Panc1 (cell line): ENCODE measurements at regions not wholly inside any gene's neighbourhood (a gene's known extent, or its start where the extent isn't known, plus 50 kb on each side); places are given as distances from the start of the nearest gene placed in this dataset.
A peak's percentile ranks its signal among the peaks of the same experiment; 100 is the strongest.
"Not testable (repeated sequence)": the region's sequence is repeated elsewhere in the genome, so short reads cannot be mapped to it uniquely, and the experiment has no call there.

Source experiments
- ATAC-seq: fragments of 200-7000 bp; cut with Tn5 transposase; 2 replicates; pipeline ENCODE4 v1.9.1; 2020; ENCODE audit warnings: mild to moderate bottlenecking, moderate library complexity
- BruUV-seq: library from RNA; stranded (reverse); fragments of 400-500 nt; replicated peaks from 2 replicates; lab custom pipeline; 2021; lab: Mats Ljungman, UMichigan
- CTCF ChIA-PET: fragments of 300-600 bp; sonication (Branson Sonifier 250); formaldehyde crosslinking; loops from one replicate; lab custom pipeline; 2022; ENCODE audit warnings: antibody characterized with exemption; lab: Charles Lee
- POLR2A ChIA-PET: fragments of 300-600 bp; sonication (Branson Sonifier 250); formaldehyde crosslinking; loops from one replicate; lab custom pipeline; 2022; ENCODE audit warnings: antibody characterized with exemption; lab: Charles Lee
- DNase-seq: peaks from one replicate; pipeline ENCODE4 v3.0.0-alpha.2; 2010; ENCODE audit warnings: low read depth, low spot score
- H3K27ac ChIP-seq: 2 replicates; pipeline ENCODE4 v1.5.1; 2011; ENCODE audit warnings: mild to moderate bottlenecking, low read length, inconsistent platforms
- H3K27me3 ChIP-seq: fragments of 200-500 bp; sonication (Bioruptor generic); 2 replicates; pipeline ENCODE4 v1.6.0; 2014; ENCODE audit warnings: low read length, inconsistent platforms; ENCODE audit not compliant: control insufficient read depth, insufficient read depth
- H3K36me3 ChIP-seq: fragments of 200-500 bp; sonication (Bioruptor generic); 2 replicates; pipeline ENCODE4 v1.5.1; 2014; ENCODE audit warnings: inconsistent platforms, mild to moderate bottlenecking, low read length, moderate library complexity; ENCODE audit not compliant: control insufficient read depth, insufficient read depth
- H3K4me1 ChIP-seq: 2 replicates; pipeline ENCODE4 v1.5.1; 2011; ENCODE audit warnings: inconsistent platforms, mild to moderate bottlenecking, low read length, moderate library complexity; ENCODE audit not compliant: control insufficient read depth, insufficient read depth
- H3K4me3 ChIP-seq, 2 experiments: 2 replicates each; pipeline ENCODE4 v1.5.1; 2011 to 2012; ENCODE audit warnings: low read depth in 2 of 2, low read length in 2 of 2, mild to moderate bottlenecking in 2 of 2, inconsistent platforms in 1 of 2, moderate library complexity in 1 of 2
- H3K9me3 ChIP-seq: fragments of 200-500 bp; sonication (Bioruptor generic); 2 replicates; pipeline ENCODE4 v1.5.1; 2014; ENCODE audit warnings: low read depth, mild to moderate bottlenecking, inconsistent platforms, low read length, moderate library complexity; ENCODE audit not compliant: control insufficient read depth, insufficient read depth
- CTCF ChIP-seq: fragments of 450-650 bp; IDR thresholded peaks from 2 replicates; pipeline ENCODE4 v1.5.1; 2017; ENCODE audit warnings: mild to moderate bottlenecking
- POLR2AphosphoS5 ChIP-seq: IDR thresholded peaks from 2 replicates; pipeline ENCODE4 v1.6.1; 2012; ENCODE audit warnings: mild to moderate bottlenecking, low read depth, low read length, moderate library complexity
- REST ChIP-seq, 2 experiments: IDR thresholded peaks; 2 replicates each; pipeline ENCODE4 v1.6.1; 2011 to 2012; ENCODE audit warnings: low read depth in 2 of 2, control low read depth in 1 of 2, low read length in 1 of 2, mild to moderate bottlenecking in 1 of 2, moderate library complexity in 1 of 2; ENCODE audit not compliant: insufficient read depth in 1 of 2
- SIN3A ChIP-seq: IDR thresholded peaks from 2 replicates; pipeline ENCODE4 v1.6.1; 2012; ENCODE audit warnings: low read depth, mild to moderate bottlenecking, low read length, moderate library complexity, borderline replicate concordance; ENCODE audit not compliant: insufficient read depth
- TCF7L2 ChIP-seq: IDR thresholded peaks from 2 replicates; pipeline ENCODE4 v1.6.1; 2011; ENCODE audit warnings: mild to moderate bottlenecking, low read depth, low read length, inconsistent platforms
- in situ Hi-C: cut with HindIII; loops from 2 replicates; pipeline ENCODE4 v1.10.0; 2016; ENCODE audit warnings: low sequenced_read_pairs, low pct_unique_long_range_greater_than_20kb
- intact Hi-C: fragments of 100-400 bp; cut with micrococcal nuclease; formaldehyde crosslinking; loops from one replicate; pipeline ENCODE4 v1.10.0; 2022; ENCODE audit not compliant: unreplicated experiment

- in situ Hi-C loops (no loop called here), intact Hi-C loops (no loop called here)
- ChIA-PET POLR2A (no interaction called here), CTCF (no interaction called here)
- Histone ChIP-seq H3K36me3 (no peaks in the 10 kb centered on the region), H3K4me1 (no peaks in the 10 kb centered on the region), H3K27me3 (no peaks in the 10 kb centered on the region), H3K4me3 (no peak overlapping the region), H3K9me3 (no peaks in the 10 kb centered on the region), H3K27ac (no peak overlapping the region)
- DNase-seq (no peak), ATAC-seq (no peak)
- no TSS peak for BruUV-seq
- no peak for TF ChIP-seq TCF7L2
- no peak for TF ChIP-seq REST (IDR thresholded peaks at IDR 0.05; ENCODE audit: insufficient read depth in 1 of 2, low read depth in 2 of 2, low read length in 1 of 2)
- no peak for TF ChIP-seq SIN3A
- TF ChIP-seq CTCF, result no peak
- no peak for TF ChIP-seq POLR2AphosphoS5
Measured at GRCh38 chr15:21271566-21271965, 168.7 kb downstream of the POTEB3 start.

- no peaks in the 10 kb centered on the region for H3K36me3 ChIP-seq
- intact Hi-C loops (no loop called here), in situ Hi-C loops (no loop called here)
- H3K27ac ChIP-seq, result no peak overlapping the region
- no peak overlapping the region for H3K4me3 ChIP-seq
- no peaks in the 10 kb centered on the region for H3K9me3 ChIP-seq
- peak; percentile 65; the same call in 1 of the 2 replicates for ATAC-seq
- no peaks in the 10 kb centered on the region for H3K27me3 ChIP-seq
- ChIA-PET CTCF (no interaction called here), POLR2A (no interaction called here)
- H3K4me1 ChIP-seq, result no peaks in the 10 kb centered on the region
- TF ChIP-seq SIN3A, result no peak
- TF ChIP-seq POLR2AphosphoS5, result no peak
- no peak for TF ChIP-seq REST (IDR thresholded peaks at IDR 0.05; ENCODE audit: insufficient read depth in 1 of 2, low read depth in 2 of 2, low read length in 1 of 2)
- no peak for TF ChIP-seq TCF7L2
- no peak for TF ChIP-seq CTCF
- no TSS peak for BruUV-seq
- DNase-seq, result no peak
Measured at GRCh38 chr15:21270474-21270873, 169.8 kb downstream of the POTEB3 start.

GRCh38 chr15:21269673-21270072, 170.6 kb downstream of the POTEB3 start:
- DNase-seq, BruUV-seq, CTCF ChIA-PET: not testable (repeated sequence)

More at GRCh38 chr15:21269673-21270072, 170.6 kb downstream of the POTEB3 start:
- H3K4me1 ChIP-seq, POLR2A ChIA-PET, in situ Hi-C loops, H3K27ac ChIP-seq, intact Hi-C loops, ATAC-seq, H3K4me3 ChIP-seq, H3K27me3 ChIP-seq, H3K9me3 ChIP-seq, H3K36me3 ChIP-seq: not testable (repeated sequence)
